Fibroblast of lung (primary cell): ENCODE measurements at regions not wholly inside any gene's neighbourhood (a gene's known extent, or its start where the extent isn't known, plus 50 kb on each side); places are given as distances from the start of the nearest gene placed in this dataset.

Experiments used
- DNase-seq, 2 donors: peaks; one replicate each; pipeline versions ENCODE4 v3.0.0 to v3.0.0-alpha.2; 2010; ENCODE audit warnings: low read depth in 2 of 2
- H2AFZ ChIP-seq: 2 replicates; pipeline ENCODE4 v1.5.1; 2012; ENCODE audit warnings: low read length, control low read depth, inconsistent platforms
- H3K27ac ChIP-seq: 2 replicates; pipeline ENCODE4 v1.5.1; 2011; ENCODE audit warnings: low read length, control low read depth; ENCODE audit not compliant: insufficient read depth
- H3K27me3 ChIP-seq: 2 replicates; pipeline ENCODE4 v1.5.1; 2011; ENCODE audit warnings: mild to moderate bottlenecking, low read length; ENCODE audit not compliant: control insufficient read depth, insufficient read depth
- H3K36me3 ChIP-seq: 2 replicates; pipeline ENCODE4 v1.5.1; 2011; ENCODE audit warnings: low read length; ENCODE audit not compliant: control insufficient read depth, insufficient read depth
- H3K4me1 ChIP-seq: 2 replicates; pipeline ENCODE4 v1.5.1; 2011; ENCODE audit warnings: low read length; ENCODE audit not compliant: control insufficient read depth, insufficient read depth; ENCODE audit errors: extremely low read depth
- H3K4me2 ChIP-seq: 2 replicates; pipeline ENCODE4 v1.5.1; 2011; ENCODE audit warnings: low read length, control low read depth; ENCODE audit not compliant: insufficient read depth; ENCODE audit errors: extremely low read depth
- H3K4me3 ChIP-seq, 4 experiments: fragments of 200-600 bp in 1 of 4; sonication (generic) in 1 of 4; replicated peaks in 1 of 4; 2 replicates each; pipeline ENCODE4 v1.5.1; 2011 to 2016; ENCODE audit warnings: low read length in 4 of 4, low read depth in 3 of 4, mild to moderate bottlenecking in 3 of 4, control low read depth in 2 of 4, inconsistent platforms in 1 of 4, mixed read lengths in 1 of 4; ENCODE audit not compliant: insufficient read depth in 1 of 4; ENCODE audit errors: control extremely low read depth in 1 of 4
- H3K79me2 ChIP-seq: 2 replicates; pipeline ENCODE4 v1.5.1; 2012; ENCODE audit warnings: mild to moderate bottlenecking, low read length, inconsistent platforms; ENCODE audit not compliant: control insufficient read depth, insufficient read depth
- H3K9ac ChIP-seq: 2 replicates; pipeline ENCODE4 v1.5.1; 2011; ENCODE audit warnings: mild to moderate bottlenecking, low read length, control low read depth; ENCODE audit not compliant: insufficient read depth
- H3K9me3 ChIP-seq: 2 replicates; pipeline ENCODE4 v1.5.1; 2012; ENCODE audit warnings: low read depth, low read length; ENCODE audit not compliant: control insufficient read depth, insufficient read depth
- H4K20me1 ChIP-seq: 2 replicates; pipeline ENCODE4 v1.5.1; 2011; ENCODE audit warnings: low read length; ENCODE audit not compliant: control insufficient read depth, insufficient read depth; ENCODE audit errors: extremely low read depth
- CTCF ChIP-seq, 2 donors: IDR thresholded peaks in 1 of 2; conservative IDR thresholded peaks in 1 of 2; 1 replicate in 1 of 2; 2 replicates in 1 of 2; pipeline ENCODE4 v1.5.1; 2011 to 2012; ENCODE audit warnings: low read length in 2 of 2, control low read depth in 1 of 2, inconsistent platforms in 1 of 2, low read depth in 1 of 2, mild to moderate bottlenecking in 1 of 2
- EZH2 ChIP-seq: IDR thresholded peaks from 2 replicates; pipeline ENCODE4 v1.5.1; 2012; ENCODE audit warnings: low read length, control low read depth, mild to moderate bottlenecking; ENCODE audit errors: missing control alignments

DNA sequence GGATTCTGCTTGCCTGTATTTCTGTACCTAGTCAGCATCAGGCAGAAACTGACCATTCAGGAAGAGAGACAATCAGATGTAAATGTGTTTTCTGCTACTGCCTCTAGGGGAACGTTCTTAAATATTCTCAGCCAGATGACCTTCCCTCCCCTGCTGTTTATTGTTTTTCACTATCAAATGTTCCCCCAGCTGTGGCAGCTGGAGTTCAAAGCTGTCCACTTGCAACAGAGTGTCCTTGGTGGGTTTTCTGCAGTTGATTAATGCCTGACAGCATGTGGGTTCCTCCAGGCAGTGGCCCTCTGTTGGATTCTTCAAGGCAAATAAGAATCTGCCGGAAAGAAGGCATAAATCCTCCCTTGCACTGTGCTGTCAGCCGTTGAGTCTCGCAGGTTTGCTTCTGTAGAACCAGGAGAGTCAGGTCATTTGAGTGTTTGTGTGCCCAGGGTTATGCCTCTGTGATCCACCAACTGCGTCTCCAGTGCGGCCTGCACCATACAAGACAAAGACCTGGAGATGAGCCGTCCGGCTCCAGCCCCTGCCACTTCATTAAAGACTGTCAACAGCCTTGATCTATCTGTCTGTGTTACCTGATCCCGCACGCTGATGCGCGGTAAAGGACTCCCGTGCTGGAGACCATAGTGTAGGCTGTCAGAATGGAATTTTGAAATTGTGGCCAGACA, 203.4 kb downstream of the GADD45G start:
- H3K9ac ChIP-seq = no peak overlapping the region
- no peaks in the 10 kb centered on the region for H3K9me3 ChIP-seq
- H3K36me3 ChIP-seq = no peaks in the 10 kb centered on the region
- no peaks in the 10 kb centered on the region for H4K20me1 ChIP-seq
- H3K27me3 ChIP-seq = no peaks in the 10 kb centered on the region
- H3K4me2 ChIP-seq = no peak overlapping the region
- no peak overlapping the region for H3K27ac ChIP-seq
- H2AFZ ChIP-seq = no peak overlapping the region
- peak in 1 of 2 donors; percentile 3 for TF ChIP-seq CTCF (conservative IDR thresholded peaks at IDR 0.05 in 1 of 2, IDR thresholded peaks at IDR 0.05 in 1 of 2; ENCODE audit: low read depth in 1 of 2, low read length in 2 of 2)
- TF ChIP-seq EZH2 = no peak
- H3K79me2 ChIP-seq = no peaks in the 10 kb centered on the region
- no peaks in the 10 kb centered on the region for H3K4me1 ChIP-seq
- no peak overlapping the region for H3K4me3 ChIP-seq
- DNase-seq = peak in 1 of 2 donors; percentile 15

DNA sequence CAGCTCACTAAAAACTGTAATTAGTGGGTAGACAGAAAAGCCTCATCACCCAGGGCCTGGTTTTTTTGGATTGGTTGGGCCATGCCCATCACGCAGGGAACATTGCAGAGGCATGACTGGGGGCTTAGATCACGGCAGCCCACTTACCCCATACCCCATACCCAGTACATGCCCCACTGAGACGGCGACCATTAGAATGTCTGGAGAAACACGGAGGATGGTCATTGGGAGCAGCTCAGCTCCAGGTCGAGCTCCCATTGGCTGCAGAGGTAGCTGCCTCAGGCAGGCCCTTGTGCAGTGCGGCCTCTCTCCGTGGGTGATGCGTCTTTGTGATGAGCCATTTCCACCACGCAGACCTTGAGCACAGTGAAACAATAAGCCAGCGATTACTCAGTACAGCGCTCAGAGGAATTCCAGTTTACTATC, 204.0 kb downstream of the GADD45G start:
- no peaks in the 10 kb centered on the region for H3K36me3 ChIP-seq
- DNase-seq = peak in 1 of 2 donors; percentile 86
- no peaks in the 10 kb centered on the region for H4K20me1 ChIP-seq
- no peak overlapping the region for H2AFZ ChIP-seq
- no peaks in the 10 kb centered on the region for H3K79me2 ChIP-seq
- no peak overlapping the region for H3K4me3 ChIP-seq
- H3K27ac ChIP-seq = no peak overlapping the region
- H3K9ac ChIP-seq = no peak overlapping the region
- no peak overlapping the region for H3K4me2 ChIP-seq
- H3K4me1 ChIP-seq = no peaks in the 10 kb centered on the region
- no peaks in the 10 kb centered on the region for H3K27me3 ChIP-seq
- H3K9me3 ChIP-seq = no peaks in the 10 kb centered on the region
- TF ChIP-seq CTCF (conservative IDR thresholded peaks at IDR 0.05 in 1 of 2, IDR thresholded peaks at IDR 0.05 in 1 of 2; ENCODE audit: low read depth in 1 of 2, low read length in 2 of 2) (no peak), EZH2 (no peak)

DNA sequence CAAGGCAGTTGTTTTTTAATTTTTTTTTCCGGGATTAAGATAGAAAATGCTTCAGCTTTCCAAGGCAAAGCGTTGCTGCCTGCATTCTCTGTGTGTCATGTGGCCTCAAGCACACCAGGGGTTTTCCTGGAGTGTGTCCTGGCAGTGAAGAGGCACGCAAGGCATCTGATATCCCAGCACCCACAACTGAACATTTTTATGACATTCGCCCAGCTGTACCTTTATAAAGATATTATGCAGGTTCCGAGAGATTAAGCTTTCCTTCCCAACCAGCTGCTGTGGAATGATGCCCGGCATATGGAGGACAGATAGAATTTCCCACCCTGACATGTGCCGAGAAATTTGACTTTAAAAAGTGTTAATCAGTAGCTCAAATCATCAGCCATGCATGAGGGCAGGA, 205.6 kb downstream of the GADD45G start:
- no peak overlapping the region for H3K9ac ChIP-seq
- no peaks in the 10 kb centered on the region for H3K36me3 ChIP-seq
- no peak overlapping the region for H2AFZ ChIP-seq
- peak in 1 of 2 donors; percentile 33 for DNase-seq
- TF ChIP-seq CTCF (conservative IDR thresholded peaks at IDR 0.05 in 1 of 2, IDR thresholded peaks at IDR 0.05 in 1 of 2; ENCODE audit: low read depth in 1 of 2, low read length in 2 of 2) (no peak), EZH2 (no peak)
- no peaks in the 10 kb centered on the region for H3K4me1 ChIP-seq
- H3K79me2 ChIP-seq = no peaks in the 10 kb centered on the region
- no peak overlapping the region for H3K4me3 ChIP-seq
- H3K27me3 ChIP-seq = no peaks in the 10 kb centered on the region
- H3K27ac ChIP-seq = no peak overlapping the region
- H3K9me3 ChIP-seq = no peaks in the 10 kb centered on the region
- no peaks in the 10 kb centered on the region for H4K20me1 ChIP-seq
- no peak overlapping the region for H3K4me2 ChIP-seq
